HCT116 (cell line): ENCODE measurements at regions not wholly inside any gene's neighbourhood (a gene's known extent, or its start where the extent isn't known, plus 50 kb on each side); places are given as distances from the start of the nearest gene placed in this dataset.

Experiments
- ATAC-seq: fragments of 200-7000 bp; cut with Tn5 transposase; 2 replicates; pipeline ENCODE4 v1.9.1; 2020; ENCODE audit warnings: mild to moderate bottlenecking, moderate library complexity
- BruUV-seq: library from RNA; stranded (reverse); fragments of 400-500 nt; replicated peaks from 2 replicates; lab custom pipeline; 2021; lab: Mats Ljungman, UMichigan
- CTCF ChIA-PET: fragments of 300-600 bp; sonication (Branson Sonifier 250); formaldehyde crosslinking; loops from one replicate; lab custom pipeline; 2021; ENCODE audit warnings: antibody characterized with exemption; lab: Charles Lee
- POLR2A ChIA-PET: fragments of 300-600, 350-600 bp; sonication (Branson Sonifier 250); formaldehyde crosslinking; loops from one replicate; lab custom pipeline; 2021; ENCODE audit warnings: antibody characterized with exemption; lab: Charles Lee
- RAD21 ChIA-PET, 2 experiments: fragments of 300-600 bp; sonication (Branson Sonifier 250); formaldehyde crosslinking; loops; one replicate each; lab custom pipeline; 2023; ENCODE audit warnings: low total read pairs in 2 of 2; ENCODE audit not compliant: uncharacterized antibody in 2 of 2, unreplicated experiment in 2 of 2, low non-redundant PET in 1 of 2; lab: Charles Lee
- DNase-seq: peaks from one replicate; pipeline ENCODE4 v3.0.0-alpha.2; 2010; ENCODE audit warnings: low read depth, low spot score
- H2AFZ ChIP-seq: fragments of 200-600 bp; shearing (Covaris generic), sonication (generic); 2 replicates; pipeline ENCODE4 v1.6.1; 2017; ENCODE audit warnings: low read depth, mixed run types, mixed read lengths, antibody characterized with exemption, low read length; ENCODE audit not compliant: poor library complexity, severe bottlenecking
- H3K27ac ChIP-seq: 2 replicates; pipeline ENCODE4 v1.5.1; 2012; ENCODE audit warnings: low read depth, low read length
- H3K27me3 ChIP-seq: fragments of 200-600 bp; sonication (generic); 2 replicates; pipeline ENCODE4 v1.6.1; 2016; ENCODE audit warnings: mixed run types, low read length, mixed read lengths; ENCODE audit not compliant: insufficient read depth
- H3K36me3 ChIP-seq, 2 experiments: fragments of 200-500 bp in 1 of 2; fragments of 200-600 bp in 1 of 2; sonication (Bioruptor generic) in 1 of 2; sonication (generic) in 1 of 2; 2 replicates each; pipeline versions ENCODE4 v1.5.1 to v1.6.1; 2014 to 2016; ENCODE audit warnings: low read length in 2 of 2, inconsistent platforms in 1 of 2, mixed read lengths in 1 of 2, mixed run types in 1 of 2; ENCODE audit not compliant: insufficient read depth in 2 of 2, control insufficient read depth in 1 of 2
- H3K4me1 ChIP-seq, 2 experiments: fragments of 200-600 bp in 1 of 2; sonication (generic) in 1 of 2; 2 replicates each; pipeline versions ENCODE4 v1.5.1 to v1.6.1; 2012 to 2017; ENCODE audit warnings: low read length in 2 of 2, inconsistent platforms in 1 of 2, mild to moderate bottlenecking in 1 of 2, mixed read lengths in 1 of 2, mixed run types in 1 of 2, moderate library complexity in 1 of 2; ENCODE audit not compliant: insufficient read depth in 2 of 2, control insufficient read depth in 1 of 2
- H3K4me2 ChIP-seq: fragments of 200-600 bp; sonication (generic); 2 replicates; pipeline ENCODE4 v1.6.1; 2017; ENCODE audit warnings: mixed run types, low read length, mixed read lengths
- H3K4me3 ChIP-seq, 2 experiments: fragments of 200-600 bp in 1 of 2; sonication (generic) in 1 of 2; replicated peaks in 1 of 2; 2 replicates each; pipeline ENCODE4 v1.5.1; 2011 to 2016; ENCODE audit warnings: low read length in 2 of 2, control low read depth in 1 of 2, low read depth in 1 of 2, mild to moderate bottlenecking in 1 of 2, mixed read lengths in 1 of 2, mixed run types in 1 of 2
- H3K79me2 ChIP-seq: fragments of 200-600 bp; sonication (generic); 2 replicates; pipeline ENCODE4 v1.6.1; 2017; ENCODE audit warnings: mild to moderate bottlenecking, mixed run types, low read length, moderate library complexity, mixed read lengths; ENCODE audit not compliant: insufficient read depth
- H3K9ac ChIP-seq: fragments of 200-600 bp; sonication (generic); 2 replicates; pipeline ENCODE4 v1.6.1; 2016; ENCODE audit warnings: low read length, mixed read lengths
- H3K9me2 ChIP-seq: fragments of 200-600 bp; sonication (generic), shearing (Covaris generic); 2 replicates; pipeline ENCODE4 v1.6.1; 2017; ENCODE audit warnings: mixed run types, mild to moderate bottlenecking, moderate library complexity; ENCODE audit not compliant: insufficient read depth
- H3K9me3 ChIP-seq, 2 experiments: fragments of 200-500 bp in 1 of 2; fragments of 200-600 bp in 1 of 2; sonication (Bioruptor generic) in 1 of 2; sonication (generic) in 1 of 2; 2 replicates each; pipeline ENCODE4 v1.6.1; 2014 to 2017; ENCODE audit warnings: low read length in 2 of 2, mixed read lengths in 2 of 2, inconsistent platforms in 1 of 2, low read depth in 1 of 2, mild to moderate bottlenecking in 1 of 2, mixed run types in 1 of 2, moderate library complexity in 1 of 2; ENCODE audit not compliant: control insufficient read depth in 1 of 2, insufficient read depth in 1 of 2
- H4K20me1 ChIP-seq: fragments of 200-600 bp; sonication (generic), shearing (Covaris generic); 2 replicates; pipeline ENCODE4 v1.6.1; 2017; ENCODE audit warnings: mixed run types, mild to moderate bottlenecking, moderate library complexity; ENCODE audit not compliant: insufficient read depth
- CBX3 ChIP-seq: IDR thresholded peaks from 2 replicates; pipeline ENCODE4 v1.6.1; 2012; ENCODE audit warnings: low read depth
- CEBPB ChIP-seq: IDR thresholded peaks from 2 replicates; pipeline ENCODE4 v1.6.1; 2012; ENCODE audit warnings: low read depth
- EGR1 ChIP-seq: IDR thresholded peaks from 2 replicates; pipeline ENCODE4 v1.6.1; 2012; ENCODE audit warnings: low read depth
- ELF1 ChIP-seq: IDR thresholded peaks from 2 replicates; pipeline ENCODE4 v1.6.1; 2012; ENCODE audit warnings: low read depth, borderline replicate concordance
- FOSL1 ChIP-seq: IDR thresholded peaks from 2 replicates; pipeline ENCODE4 v1.6.1; 2012; ENCODE audit warnings: low read depth
- JUND ChIP-seq: IDR thresholded peaks from 2 replicates; pipeline ENCODE4 v1.6.1; 2012
- POLR2AphosphoS5 ChIP-seq: IDR thresholded peaks from 2 replicates; pipeline ENCODE4 v1.6.1; 2011; ENCODE audit warnings: mild to moderate bottlenecking, low read depth, low read length, moderate library complexity
- RAD21 ChIP-seq: IDR thresholded peaks from 2 replicates; pipeline ENCODE4 v1.6.1; 2012; ENCODE audit warnings: low read depth, mild to moderate bottlenecking
- SIN3A ChIP-seq: IDR thresholded peaks from 2 replicates; pipeline ENCODE4 v1.6.1; 2012; ENCODE audit warnings: low read depth
- TCF7L2 ChIP-seq: IDR thresholded peaks from 2 replicates; pipeline ENCODE4 v1.7.0; 2011; ENCODE audit warnings: borderline replicate concordance, inconsistent platforms; ENCODE audit not compliant: insufficient read depth, insufficient read length; ENCODE audit errors: extremely low read depth
- ZBTB33 ChIP-seq: IDR thresholded peaks from 2 replicates; pipeline ENCODE4 v1.6.1; 2011; ENCODE audit warnings: mild to moderate bottlenecking, low read length, moderate library complexity; ENCODE audit not compliant: insufficient replicate concordance; ENCODE audit errors: extremely low read depth
- ZFX ChIP-seq: fragments of 450-650 bp; IDR thresholded peaks from 2 replicates; pipeline ENCODE4 v1.6.1; 2017
- ZNF274 ChIP-seq: fragments of 200-500 bp; sonication (Bioruptor generic); IDR thresholded peaks from 2 replicates; pipeline ENCODE4 v1.6.1; 2014; ENCODE audit warnings: mild to moderate bottlenecking, low read depth, low read length, inconsistent platforms
- intact Hi-C: fragments of 100-400 bp; cut with micrococcal nuclease; formaldehyde crosslinking; loops from 2 replicates; pipeline ENCODE4 v1.10.0; 2022
- TF ChIP-seq, protein P1 (sequence below), 3 experiments: fragments of 200-600 bp in 1 of 3; sonication (generic) in 1 of 3; IDR thresholded peaks in 2 of 3; conservative IDR thresholded peaks in 1 of 3; 2 replicates each; pipeline ENCODE4 v1.5.1; 2012 to 2017; ENCODE audit warnings: low read depth in 2 of 3, low read length in 2 of 3, antibody characterized with exemption in 1 of 3, borderline replicate concordance in 1 of 3, control low read depth in 1 of 3, mild to moderate bottlenecking in 1 of 3, mixed read lengths in 1 of 3, mixed run types in 1 of 3, moderate library complexity in 1 of 3; ENCODE audit not compliant: insufficient read depth in 1 of 3

GRCh38 chr7:4436936-4437335 is 245.2 kb upstream of the FOXK1 start:
- Histone ChIP-seq H3K36me3 (no peaks in the 10 kb centered on the region), H3K27me3 (peaks cover 14% of the 10 kb centered on the region; the same call in 1 of the 2 replicates), H4K20me1 (no peaks in the 10 kb centered on the region), H3K4me2 (no peak overlapping the region), H3K9ac (no peak overlapping the region), H3K9me3 (no peaks in the 10 kb centered on the region), H3K4me3 (no peak overlapping the region), H3K27ac (no peak overlapping the region), H3K4me1 (no peaks in the 10 kb centered on the region), H3K9me2 (no peaks in the 10 kb centered on the region), H2AFZ (no peak overlapping the region), H3K79me2 (no peaks in the 10 kb centered on the region)
- CTCF ChIA-PET, result no interaction called here
- no TSS peak for BruUV-seq
- RAD21 ChIA-PET, result no interaction called here
- DNase-seq (no peak), ATAC-seq (no peak)
- TF ChIP-seq EGR1, result no peak
- TF ChIP-seq CEBPB, result no peak
- no peak for TF ChIP-seq FOSL1
- TF ChIP-seq SIN3A, result no peak
- no peak for TF ChIP-seq ZBTB33
- no peak for TF ChIP-seq TCF7L2
- TF ChIP-seq CBX3, result no peak
- no peak for TF ChIP-seq ELF1
- TF ChIP-seq RAD21, result no peak
- TF ChIP-seq, protein P1, sequence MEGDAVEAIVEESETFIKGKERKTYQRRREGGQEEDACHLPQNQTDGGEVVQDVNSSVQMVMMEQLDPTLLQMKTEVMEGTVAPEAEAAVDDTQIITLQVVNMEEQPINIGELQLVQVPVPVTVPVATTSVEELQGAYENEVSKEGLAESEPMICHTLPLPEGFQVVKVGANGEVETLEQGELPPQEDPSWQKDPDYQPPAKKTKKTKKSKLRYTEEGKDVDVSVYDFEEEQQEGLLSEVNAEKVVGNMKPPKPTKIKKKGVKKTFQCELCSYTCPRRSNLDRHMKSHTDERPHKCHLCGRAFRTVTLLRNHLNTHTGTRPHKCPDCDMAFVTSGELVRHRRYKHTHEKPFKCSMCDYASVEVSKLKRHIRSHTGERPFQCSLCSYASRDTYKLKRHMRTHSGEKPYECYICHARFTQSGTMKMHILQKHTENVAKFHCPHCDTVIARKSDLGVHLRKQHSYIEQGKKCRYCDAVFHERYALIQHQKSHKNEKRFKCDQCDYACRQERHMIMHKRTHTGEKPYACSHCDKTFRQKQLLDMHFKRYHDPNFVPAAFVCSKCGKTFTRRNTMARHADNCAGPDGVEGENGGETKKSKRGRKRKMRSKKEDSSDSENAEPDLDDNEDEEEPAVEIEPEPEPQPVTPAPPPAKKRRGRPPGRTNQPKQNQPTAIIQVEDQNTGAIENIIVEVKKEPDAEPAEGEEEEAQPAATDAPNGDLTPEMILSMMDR (IDR thresholded peaks at IDR 0.05 in 2 of 3, conservative IDR thresholded peaks at IDR 0.05 in 1 of 3; ENCODE audit: borderline replicate concordance in 1 of 3, insufficient read depth in 1 of 3, low read depth in 2 of 3, low read length in 2 of 3), result no peak
- TF ChIP-seq POLR2AphosphoS5, result no peak
- TF ChIP-seq ZFX, result no peak
- TF ChIP-seq ZNF274, result no peak
- no peak for TF ChIP-seq JUND
- POLR2A ChIA-PET, result no interaction called here
- intact Hi-C loops, result no loop called here
